Heart left ventricle (tissue), 13 donors: ENCODE measurements at regions not wholly inside any gene's neighbourhood (a gene's known extent, or its start where the extent isn't known, plus 50 kb on each side); places are given as distances from the start of the nearest gene placed in this dataset.

Source experiments
- POLR2A ChIP-seq, 2 donors: fragments of 450-650 bp; IDR thresholded peaks; one replicate each; pipeline ENCODE4 v1.6.1; 2017; ENCODE audit warnings: antibody characterized with exemption in 2 of 2, mild to moderate bottlenecking in 2 of 2, moderate library complexity in 2 of 2
- TF ChIP-seq, protein P1 (sequence below), 12 donors: fragments of 200-600 bp; sonication (generic) in 4 of 12; IDR thresholded peaks; one replicate each; pipeline versions ENCODE4 v1.5.0 to v1.8.0; 2018 to 2022; ENCODE audit warnings: antibody characterized with exemption in 12 of 12, mild to moderate bottlenecking in 5 of 12
- donor health status: ischemic (EF 13 %, LVEDD 7.1; RV severe dilation, severe dysfunction).
- donor health status: DM: no; HTN: yes; CAD: no.
- donor health status: DM: no; HTN: no; CAD: no.
- donor health status: ischemic (EF 25% LVEDD 6.9; RV normal size, moderate dysfunction).
- donor health status: ischemic (EF 25% LVEDD 5.7; RV mildly dilated, moderate dysfunction).
- donor health status: ischemic (EF 35%, LVEDD 5.7; RV mildly dilated, moderate dysfunction).
- donor health status: nonischemic (EF 11% LVEDD 7.7; RV severe dilation, severe dysfunction).
- donor health status: DM: yes; HTN: yes; CAD: no.
- donor health status: PGD.
- donor health status: ischemic (EF 29% LVEDD 5.4; RV normal size, mild dysfunction).
- donor health status: nonischemic (EF 23%, LVEDD 6.1; RV moderate dilation, normal function).

DNA sequence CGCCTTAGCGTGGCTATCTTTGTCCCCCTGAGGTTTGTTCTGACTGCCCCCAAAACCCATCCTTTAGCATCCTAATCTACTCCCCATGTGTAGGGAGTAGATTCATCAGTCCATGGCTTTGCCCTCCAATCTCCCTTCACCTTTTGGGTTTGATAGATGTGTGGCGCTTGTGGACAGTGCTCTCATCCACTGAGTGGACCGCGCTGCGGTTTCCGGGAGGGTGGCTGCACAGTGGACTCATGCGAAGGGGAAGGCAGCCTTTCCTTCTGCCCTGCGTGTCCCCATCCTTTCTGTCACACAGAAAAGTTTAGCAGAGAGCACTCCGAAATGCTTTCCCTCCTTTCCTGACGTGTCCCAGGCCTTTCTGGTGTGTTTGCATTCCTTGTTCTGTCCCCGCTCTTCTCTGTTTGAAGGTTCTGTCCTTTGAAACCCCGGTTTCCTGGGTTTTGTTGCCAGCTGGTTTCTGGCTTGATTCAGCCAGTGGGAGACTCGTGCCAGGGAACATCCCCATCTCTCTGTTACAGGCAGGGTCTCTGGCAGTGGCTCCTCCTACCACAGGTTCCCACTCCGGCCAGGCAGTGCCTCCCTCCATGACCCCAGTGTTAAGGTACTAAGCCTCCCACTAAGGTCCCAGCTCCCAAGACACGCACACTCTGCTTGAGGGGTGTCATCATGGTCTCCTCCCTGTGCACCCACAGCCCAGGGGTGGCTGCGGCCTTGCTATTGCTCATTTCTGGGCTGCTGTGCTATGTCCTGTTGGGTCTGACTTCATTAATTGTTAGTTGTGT lies 547.7 kb upstream of the DPP6 start:
- TF ChIP-seq, protein P1, sequence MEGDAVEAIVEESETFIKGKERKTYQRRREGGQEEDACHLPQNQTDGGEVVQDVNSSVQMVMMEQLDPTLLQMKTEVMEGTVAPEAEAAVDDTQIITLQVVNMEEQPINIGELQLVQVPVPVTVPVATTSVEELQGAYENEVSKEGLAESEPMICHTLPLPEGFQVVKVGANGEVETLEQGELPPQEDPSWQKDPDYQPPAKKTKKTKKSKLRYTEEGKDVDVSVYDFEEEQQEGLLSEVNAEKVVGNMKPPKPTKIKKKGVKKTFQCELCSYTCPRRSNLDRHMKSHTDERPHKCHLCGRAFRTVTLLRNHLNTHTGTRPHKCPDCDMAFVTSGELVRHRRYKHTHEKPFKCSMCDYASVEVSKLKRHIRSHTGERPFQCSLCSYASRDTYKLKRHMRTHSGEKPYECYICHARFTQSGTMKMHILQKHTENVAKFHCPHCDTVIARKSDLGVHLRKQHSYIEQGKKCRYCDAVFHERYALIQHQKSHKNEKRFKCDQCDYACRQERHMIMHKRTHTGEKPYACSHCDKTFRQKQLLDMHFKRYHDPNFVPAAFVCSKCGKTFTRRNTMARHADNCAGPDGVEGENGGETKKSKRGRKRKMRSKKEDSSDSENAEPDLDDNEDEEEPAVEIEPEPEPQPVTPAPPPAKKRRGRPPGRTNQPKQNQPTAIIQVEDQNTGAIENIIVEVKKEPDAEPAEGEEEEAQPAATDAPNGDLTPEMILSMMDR (IDR thresholded peaks at IDR 0.05) = no peak
- TF ChIP-seq POLR2A (IDR thresholded peaks at IDR 0.05) = no peak
